B cell (primary cell): ENCODE measurements at regions not wholly inside any gene's neighbourhood (a gene's known extent, or its start where the extent isn't known, plus 50 kb on each side); places are given as distances from the start of the nearest gene placed in this dataset.
"Not testable (repeated sequence)": the region's sequence is repeated elsewhere in the genome, so short reads cannot be mapped to it uniquely, and the experiment has no call there.

Experiments used
- ATAC-seq: fragments of 200-7000 bp; cut with Tn5 transposase; one replicate; pipeline ENCODE4 v1.10.0; 2021; ENCODE audit warnings: low read depth, mild to moderate bottlenecking, moderate number of reproducible peaks, moderate library complexity
- CTCF ChIA-PET: fragments of 350-600 bp; sonication (Branson Sonifier 250); formaldehyde crosslinking; loops from one replicate; lab custom pipeline; 2021; ENCODE audit warnings: antibody characterized with exemption, inconsistent platforms; lab: Charles Lee
- POLR2A ChIA-PET: fragments of 350-600 bp; sonication (Branson Sonifier 250); formaldehyde crosslinking; loops from one replicate; lab custom pipeline; 2021; ENCODE audit warnings: antibody characterized with exemption; lab: Charles Lee
- DNase-seq: peaks from one replicate; pipeline ENCODE4 v3.0.0; 2013
- H2AFZ ChIP-seq: 2 replicates; pipeline ENCODE4 v1.6.1; 2012; ENCODE audit warnings: mild to moderate bottlenecking, low read depth, low read length; ENCODE audit not compliant: insufficient read depth, poor library complexity, severe bottlenecking
- H3K27ac ChIP-seq, 2 donors: 1 replicate in 1 of 2; 2 replicates in 1 of 2; pipeline ENCODE4 v1.5.1; 2012 to 2013; ENCODE audit warnings: low read length in 2 of 2, mild to moderate bottlenecking in 2 of 2, moderate library complexity in 1 of 2
- H3K27me3 ChIP-seq, 4 experiments: fragments of 200-600 bp in 1 of 4; sonication (generic) in 1 of 4; replicated peaks in 1 of 4; 1 replicate in 2 of 4; 2 replicates in 2 of 4; pipeline versions ENCODE4 v1.6.1 to v1.7.0; 2013 to 2016; ENCODE audit warnings: low read length in 3 of 4, mild to moderate bottlenecking in 2 of 4, mixed read lengths in 1 of 4, moderate library complexity in 1 of 4; ENCODE audit not compliant: insufficient read depth in 4 of 4, control insufficient read depth in 3 of 4; ENCODE audit errors: control extremely low read depth in 1 of 4
- H3K36me3 ChIP-seq, 2 experiments: replicated peaks in 1 of 2; 1 replicate in 1 of 2; 2 replicates in 1 of 2; pipeline versions ENCODE4 v1.6.1 to v1.7.1; 2013; ENCODE audit warnings: low read length in 1 of 2; ENCODE audit not compliant: insufficient read depth in 2 of 2, control insufficient read depth in 1 of 2; ENCODE audit errors: control extremely low read depth in 1 of 2, extremely low read depth in 1 of 2
- H3K4me1 ChIP-seq, 2 donors: fragments of 200-600 bp in 1 of 2; sonication (generic) in 1 of 2; 1 replicate in 1 of 2; 2 replicates in 1 of 2; pipeline versions ENCODE4 v1.5.1 to v1.6.1; 2013 to 2017; ENCODE audit warnings: low read length in 2 of 2; ENCODE audit not compliant: control insufficient read depth in 2 of 2, insufficient read depth in 2 of 2
- H3K4me2 ChIP-seq: replicated peaks from 2 replicates; pipeline ENCODE3; 2012; ENCODE audit warnings: mild to moderate bottlenecking, low read depth, low read length; ENCODE audit not compliant: poor library complexity, severe bottlenecking
- H3K4me3 ChIP-seq, 5 experiments: fragments of 200-600 bp in 1 of 5; sonication (generic) in 1 of 5; 1 replicate in 3 of 5; 2 replicates in 2 of 5; pipeline versions ENCODE4 v1.5.1 to v1.7.0; 2011 to 2016; ENCODE audit warnings: low read length in 4 of 5, mild to moderate bottlenecking in 4 of 5, low read depth in 2 of 5, control low read depth in 1 of 5, moderate library complexity in 1 of 5; ENCODE audit not compliant: insufficient read depth in 1 of 5; ENCODE audit errors: control extremely low read depth in 1 of 5, extremely low read depth in 1 of 5
- H3K79me2 ChIP-seq: fragments of 200-600 bp; sonication (generic); one replicate; pipeline ENCODE4 v1.6.0; 2016; ENCODE audit warnings: low read length; ENCODE audit not compliant: control insufficient read depth, insufficient read depth
- H3K9ac ChIP-seq: fragments of 200-600 bp; sonication (generic); 2 replicates; pipeline ENCODE4 v1.6.1; 2017; ENCODE audit warnings: mild to moderate bottlenecking, low read length, moderate library complexity
- H3K9me3 ChIP-seq, 3 donors: one replicate each; pipeline versions ENCODE4 v1.6.1 to v1.7.1; 2013; ENCODE audit warnings: low read length in 2 of 3; ENCODE audit not compliant: control insufficient read depth in 2 of 3, insufficient read depth in 1 of 3; ENCODE audit errors: control extremely low read depth in 1 of 3
- H4K20me1 ChIP-seq: 2 replicates; pipeline ENCODE4 v1.6.0; 2012; ENCODE audit warnings: mild to moderate bottlenecking, low read length; ENCODE audit not compliant: insufficient read depth, control insufficient read depth, poor library complexity, severe bottlenecking
- H3K27ac Mint-ChIP-seq: one replicate; pipeline ENCODE4 v1.8.0; 2021; ENCODE audit warnings: mixed read lengths
- H3K27me3 Mint-ChIP-seq: one replicate; pipeline ENCODE4 v1.8.0; 2021; ENCODE audit warnings: mixed read lengths
- H3K4me1 Mint-ChIP-seq: one replicate; pipeline ENCODE4 v1.8.0; 2021; ENCODE audit warnings: mixed read lengths
- H3K4me3 Mint-ChIP-seq: one replicate; pipeline ENCODE4 v1.8.0; 2021; ENCODE audit warnings: mixed read lengths
- H3K9me3 Mint-ChIP-seq: one replicate; pipeline ENCODE4 v1.8.0; 2022; ENCODE audit warnings: mixed read lengths; ENCODE audit not compliant: insufficient read depth
- CTCF ChIP-seq: fragments of 200-600 bp; IDR thresholded peaks from one replicate; pipeline ENCODE4 v1.8.0; 2022; ENCODE audit warnings: antibody characterized with exemption, mild to moderate bottlenecking
- EZH2 ChIP-seq: IDR thresholded peaks from 2 replicates; pipeline ENCODE4 v1.6.1; 2012; ENCODE audit warnings: borderline replicate concordance, low read depth, mild to moderate bottlenecking, moderate library complexity, low read length; ENCODE audit not compliant: insufficient read depth, poor library complexity, severe bottlenecking
- WGBS: methylation state at CpG from one replicate; pipeline ENCODE4 v1.1.5; 2013; ENCODE audit warnings: missing lambda C conversion rate; ENCODE audit not compliant: insufficient coverage; 5-methylcytosine and 5-hydroxymethylcytosine counted together
- intact Hi-C: fragments of 100-400 bp; cut with micrococcal nuclease; formaldehyde crosslinking; loops from one replicate; pipeline ENCODE4 v1.10.0; 2022

- H3K27me3 ChIP-seq = no peaks in the 10 kb centered on the region
These were observed 1249.2 kb downstream of the STIM2 start for GRCh38 chr4:28109801-28110200.

GRCh38 chr4:28112691-28113335, 1252.2 kb downstream of the STIM2 start:
- H3K27me3 Mint-ChIP-seq, H3K4me1 Mint-ChIP-seq, H3K27ac ChIP-seq, H4K20me1 ChIP-seq, H3K4me1 ChIP-seq, H2AFZ ChIP-seq, DNase-seq, H3K9ac ChIP-seq, CTCF ChIA-PET, H3K36me3 ChIP-seq, ATAC-seq, H3K4me3 Mint-ChIP-seq, H3K79me2 ChIP-seq, intact Hi-C loops, POLR2A ChIA-PET, H3K4me3 ChIP-seq, H3K27me3 ChIP-seq, H3K27ac Mint-ChIP-seq, H3K4me2 ChIP-seq, H3K9me3 Mint-ChIP-seq: not testable (repeated sequence)
- peaks cover 0 to 17% (median 0%) of the 10 kb centered on the region in 3 donors for H3K9me3 ChIP-seq
- WGBS = 95% methylated on average over 25 of the region's 29 CpGs

More at GRCh38 chr4:28109801-28110200, 1249.2 kb downstream of the STIM2 start:
- no peak overlapping the region for H3K27ac Mint-ChIP-seq
- no peaks in the 10 kb centered on the region for H3K4me1 Mint-ChIP-seq
- Histone ChIP-seq H3K9ac (no peak overlapping the region), H3K9me3 (peaks cover 0 to 9% (median 0%) of the 10 kb centered on the region in 3 donors), H3K4me2 (no peak overlapping the region), H3K79me2 (no peaks in the 10 kb centered on the region), H3K27ac (no peak overlapping the region), H3K4me3 (no peak overlapping the region), H3K36me3 (no peaks in the 10 kb centered on the region), H3K4me1 (no peaks in the 10 kb centered on the region), H2AFZ (no peak overlapping the region), H4K20me1 (no peaks in the 10 kb centered on the region)
- H3K27me3 Mint-ChIP-seq = no peaks in the 10 kb centered on the region
- no peak overlapping the region for H3K4me3 Mint-ChIP-seq
- intact Hi-C loops = no loop called here
- POLR2A ChIA-PET = no interaction called here
- no peaks in the 10 kb centered on the region for H3K9me3 Mint-ChIP-seq
- no peak for TF ChIP-seq EZH2
- TF ChIP-seq CTCF = no peak
- DNase-seq (no peak), ATAC-seq (no peak)
- CTCF ChIA-PET = no interaction called here

GRCh38 chr4:28113586-28113985, 1252.9 kb downstream of the STIM2 start:
- CTCF ChIA-PET, H3K9me3 Mint-ChIP-seq: not testable (repeated sequence)
- 64% methylated on average over 16 of the region's 16 CpGs for WGBS

More at GRCh38 chr4:28113586-28113985, 1252.9 kb downstream of the STIM2 start:
- H3K4me3 ChIP-seq, ATAC-seq, DNase-seq, H3K9ac ChIP-seq, H2AFZ ChIP-seq, H3K27me3 ChIP-seq, POLR2A ChIA-PET, H3K4me2 ChIP-seq, H3K4me3 Mint-ChIP-seq, H3K27ac Mint-ChIP-seq, H3K79me2 ChIP-seq, H4K20me1 ChIP-seq, H3K27me3 Mint-ChIP-seq, H3K4me1 ChIP-seq, intact Hi-C loops, H3K36me3 ChIP-seq, H3K27ac ChIP-seq, H3K4me1 Mint-ChIP-seq: not testable (repeated sequence)
- peaks cover 0 to 17% (median 0%) of the 10 kb centered on the region in 3 donors for H3K9me3 ChIP-seq
